OCI-LY1 (cell line): ENCODE measurements at regions not wholly inside any gene's neighbourhood (a gene's known extent, or its start where the extent isn't known, plus 50 kb on each side); places are given as distances from the start of the nearest gene placed in this dataset.

Experiments
- CTCF ChIP-seq: fragments of 200-600 bp; sonication (generic), shearing (Covaris generic); IDR thresholded peaks from 2 replicates; pipeline ENCODE4 v1.5.1; 2017; ENCODE audit warnings: mild to moderate bottlenecking, antibody characterized with exemption, low read length, moderate library complexity, mixed read lengths
- EZH2 ChIP-seq: fragments of 200-600 bp; sonication (generic), shearing (Covaris generic); IDR thresholded peaks from 2 replicates; pipeline ENCODE4 v1.8.0; 2017; ENCODE audit warnings: borderline replicate concordance, mixed run types, mild to moderate bottlenecking, antibody characterized with exemption, low read length, moderate library complexity, mixed read lengths

GRCh38 chr6:170221753-170222400 lies 69.0 kb downstream of the DLL1 start:
- TF ChIP-seq CTCF (no peak), EZH2 (no peak)
